RWPE1 (cell line): ENCODE measurements at regions not wholly inside any gene's neighbourhood (a gene's known extent, or its start where the extent isn't known, plus 50 kb on each side); places are given as distances from the start of the nearest gene placed in this dataset.

Source experiments
- CTCF ChIA-PET: fragments of 350-600 bp; sonication (Branson Sonifier 250); formaldehyde crosslinking; extraction: SDS; loops from one replicate; lab custom pipeline; 2021; lab: Yijun Ruan, JAX
- POLR2A ChIA-PET: fragments of 400-600 bp; formaldehyde crosslinking; extraction: SDS; loops from one replicate; lab custom pipeline; 2020; ENCODE audit warnings: antibody characterized with exemption; ENCODE audit not compliant: low non-redundant PET; lab: Yijun Ruan, JAX
- DNase-seq: peaks from one replicate; pipeline ENCODE4 v3.0.0; 2012; ENCODE audit warnings: low spot score
- H3K27ac ChIP-seq: fragments of 450-650 bp; 2 replicates; pipeline ENCODE4 v1.5.1; 2017
- TF ChIP-seq, protein P1 (sequence below): fragments of 450-650 bp; conservative IDR thresholded peaks from 2 replicates; pipeline ENCODE4 v1.5.1; 2017; ENCODE audit warnings: low read depth, mild to moderate bottlenecking

- CTCF ChIA-PET, result no interaction called here
Observed at GRCh38 chr18:24558403-24558802, 98.0 kb downstream of the HRH4 start.

GRCh38 chr18:24559526-24559925 is 99.1 kb downstream of the HRH4 start:
- no peak overlapping the region for H3K27ac ChIP-seq
- ChIA-PET POLR2A (no interaction called here), CTCF (no interaction called here)
- TF ChIP-seq, protein P1, sequence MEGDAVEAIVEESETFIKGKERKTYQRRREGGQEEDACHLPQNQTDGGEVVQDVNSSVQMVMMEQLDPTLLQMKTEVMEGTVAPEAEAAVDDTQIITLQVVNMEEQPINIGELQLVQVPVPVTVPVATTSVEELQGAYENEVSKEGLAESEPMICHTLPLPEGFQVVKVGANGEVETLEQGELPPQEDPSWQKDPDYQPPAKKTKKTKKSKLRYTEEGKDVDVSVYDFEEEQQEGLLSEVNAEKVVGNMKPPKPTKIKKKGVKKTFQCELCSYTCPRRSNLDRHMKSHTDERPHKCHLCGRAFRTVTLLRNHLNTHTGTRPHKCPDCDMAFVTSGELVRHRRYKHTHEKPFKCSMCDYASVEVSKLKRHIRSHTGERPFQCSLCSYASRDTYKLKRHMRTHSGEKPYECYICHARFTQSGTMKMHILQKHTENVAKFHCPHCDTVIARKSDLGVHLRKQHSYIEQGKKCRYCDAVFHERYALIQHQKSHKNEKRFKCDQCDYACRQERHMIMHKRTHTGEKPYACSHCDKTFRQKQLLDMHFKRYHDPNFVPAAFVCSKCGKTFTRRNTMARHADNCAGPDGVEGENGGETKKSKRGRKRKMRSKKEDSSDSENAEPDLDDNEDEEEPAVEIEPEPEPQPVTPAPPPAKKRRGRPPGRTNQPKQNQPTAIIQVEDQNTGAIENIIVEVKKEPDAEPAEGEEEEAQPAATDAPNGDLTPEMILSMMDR, result no peak
- DNase-seq, result no peak

More at GRCh38 chr18:24558403-24558802, 98.0 kb downstream of the HRH4 start:
- DNase-seq, result no peak
- no peak overlapping the region for H3K27ac ChIP-seq
- TF ChIP-seq, protein P1, result no peak
- POLR2A ChIA-PET, result no interaction called here

GRCh38 chr18:24560511-24560981 is 100.1 kb downstream of the HRH4 start:
- ChIA-PET CTCF (interaction anchor here (0.7 kb wide), 1 partner anchor 1422 kb away, joined by 3 read pairs; no protein-coding TSS in a partner anchor), POLR2A (no interaction called here)
- H3K27ac ChIP-seq, result no peak overlapping the region
- DNase-seq, result peak; percentile 57
- TF ChIP-seq, protein P1, result no peak

GRCh38 chr18:24561369-24561965 is 101.0 kb downstream of the HRH4 start:
- TF ChIP-seq, protein P1, result no peak
- no peak for DNase-seq
- ChIA-PET CTCF (interaction anchor here (0.7 kb wide), 1 partner anchor 1421 kb away, joined by 3 read pairs; no protein-coding TSS in a partner anchor), POLR2A (no interaction called here)
- H3K27ac ChIP-seq, result no peak overlapping the region

- POLR2A ChIA-PET, result no interaction called here
- DNase-seq, result peak; percentile 67
Observed at GRCh38 chr18:24567199-24567598, 106.8 kb downstream of the HRH4 start.

DNA sequence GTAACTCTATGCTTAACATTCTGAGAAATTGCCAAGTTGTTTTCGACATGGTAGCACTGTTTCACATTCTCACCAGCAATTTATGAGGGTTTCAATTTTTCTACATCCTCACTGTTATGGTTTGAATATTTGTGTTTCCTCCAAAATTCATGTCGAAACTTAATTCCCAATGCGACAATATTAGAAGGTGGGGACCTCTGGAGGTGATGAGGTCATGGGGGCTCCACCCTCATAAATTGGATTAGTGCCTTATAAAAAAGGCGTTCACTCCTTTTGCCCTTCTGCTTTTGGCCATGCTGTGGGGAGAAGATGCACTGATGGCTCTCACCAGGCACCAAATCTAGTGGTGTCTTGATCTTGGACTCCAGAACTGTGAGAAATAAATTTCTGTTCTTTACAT is 110.3 kb downstream of the HRH4 start:
- DNase-seq, result no peak
- CTCF ChIA-PET, result no interaction called here
- no peak overlapping the region for H3K27ac ChIP-seq
- TF ChIP-seq, protein P1, result no peak
- POLR2A ChIA-PET, result no interaction called here

More at GRCh38 chr18:24567199-24567598, 106.8 kb downstream of the HRH4 start:
- H3K27ac ChIP-seq, result no peak overlapping the region
- TF ChIP-seq, protein P1, result no peak
- CTCF ChIA-PET, result interaction anchor here (0.5 kb wide), 1 partner anchor 691 kb away, joined by 3 read pairs; no protein-coding TSS in a partner anchor
